Activated CD8-positive, alpha-beta T cell treated with anti-CD3 and anti-CD28 coated beads for 36 hours (primary cell): ENCODE measurements at regions not wholly inside any gene's neighbourhood (a gene's known extent, or its start where the extent isn't known, plus 50 kb on each side); places are given as distances from the start of the nearest gene placed in this dataset.

Source experiments
- ATAC-seq: fragments of 200-7000 bp; cut with Tn5 transposase; one replicate; pipeline ENCODE4 v1.10.0; 2021; ENCODE audit warnings: mild to moderate bottlenecking, moderate library complexity
- CTCF ChIA-PET: fragments of 350-600 bp; sonication (Branson Sonifier 250); formaldehyde crosslinking; loops from one replicate; lab custom pipeline; 2021; ENCODE audit warnings: antibody characterized with exemption; lab: Charles Lee
- POLR2A ChIA-PET: fragments of 350-600 bp; sonication (Branson Sonifier 250); formaldehyde crosslinking; loops from one replicate; lab custom pipeline; 2021; ENCODE audit warnings: antibody characterized with exemption; lab: Charles Lee
- DNase-seq: peaks from one replicate; pipeline ENCODE4 v3.0.0-alpha.2; 2020
- H3K27ac Mint-ChIP-seq: one replicate; pipeline ENCODE4 v1.8.0; 2021; ENCODE audit warnings: mild to moderate bottlenecking, mixed read lengths
- H3K27me3 Mint-ChIP-seq: one replicate; pipeline ENCODE4 v1.8.0; 2021; ENCODE audit warnings: mixed read lengths
- H3K36me3 Mint-ChIP-seq: one replicate; pipeline ENCODE4 v1.8.0; 2021; ENCODE audit warnings: low read depth, mixed read lengths
- H3K4me1 Mint-ChIP-seq: one replicate; pipeline ENCODE4 v1.8.0; 2021; ENCODE audit warnings: low read depth, mixed read lengths
- H3K4me3 Mint-ChIP-seq: one replicate; pipeline ENCODE4 v1.8.0; 2021; ENCODE audit warnings: mild to moderate bottlenecking, moderate library complexity, mixed read lengths
- H3K9me3 Mint-ChIP-seq: one replicate; pipeline ENCODE4 v1.8.0; 2021; ENCODE audit warnings: mixed read lengths
- intact Hi-C: fragments of 100-400 bp; cut with micrococcal nuclease; formaldehyde crosslinking; loops from one replicate; pipeline ENCODE4 v1.10.0; 2022
- TF ChIP-seq, protein P1 (sequence below): fragments of 200-600 bp; IDR thresholded peaks from one replicate; pipeline ENCODE4 v1.8.0; 2022; ENCODE audit warnings: antibody characterized with exemption, mild to moderate bottlenecking

DNA sequence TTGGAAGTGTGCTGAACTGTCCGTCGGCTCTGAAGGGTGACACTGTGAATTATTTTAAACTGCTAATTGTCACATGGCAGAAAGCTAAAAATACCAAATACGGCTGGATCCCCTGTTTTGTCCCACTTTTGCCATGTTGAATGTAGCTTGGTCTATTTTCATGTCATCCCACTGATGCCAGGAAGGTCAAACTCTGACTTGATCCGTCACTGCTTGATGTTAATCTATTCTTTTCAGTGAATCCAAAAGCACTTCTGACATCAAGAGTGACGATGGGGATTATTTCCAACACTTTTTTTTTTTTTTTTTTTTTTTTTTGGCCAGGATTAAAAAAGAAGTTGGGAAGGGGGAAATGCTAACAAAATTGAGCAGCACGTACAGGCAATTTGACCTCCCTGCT, 734.6 kb upstream of the TENM3 start:
- POLR2A ChIA-PET: no interaction called here
- no peaks in the 10 kb centered on the region for H3K27me3 Mint-ChIP-seq
- H3K27ac Mint-ChIP-seq: no peak overlapping the region
- H3K36me3 Mint-ChIP-seq: no peaks in the 10 kb centered on the region
- DNase-seq: no peak
- ATAC-seq: no peak
- TF ChIP-seq, protein P1, sequence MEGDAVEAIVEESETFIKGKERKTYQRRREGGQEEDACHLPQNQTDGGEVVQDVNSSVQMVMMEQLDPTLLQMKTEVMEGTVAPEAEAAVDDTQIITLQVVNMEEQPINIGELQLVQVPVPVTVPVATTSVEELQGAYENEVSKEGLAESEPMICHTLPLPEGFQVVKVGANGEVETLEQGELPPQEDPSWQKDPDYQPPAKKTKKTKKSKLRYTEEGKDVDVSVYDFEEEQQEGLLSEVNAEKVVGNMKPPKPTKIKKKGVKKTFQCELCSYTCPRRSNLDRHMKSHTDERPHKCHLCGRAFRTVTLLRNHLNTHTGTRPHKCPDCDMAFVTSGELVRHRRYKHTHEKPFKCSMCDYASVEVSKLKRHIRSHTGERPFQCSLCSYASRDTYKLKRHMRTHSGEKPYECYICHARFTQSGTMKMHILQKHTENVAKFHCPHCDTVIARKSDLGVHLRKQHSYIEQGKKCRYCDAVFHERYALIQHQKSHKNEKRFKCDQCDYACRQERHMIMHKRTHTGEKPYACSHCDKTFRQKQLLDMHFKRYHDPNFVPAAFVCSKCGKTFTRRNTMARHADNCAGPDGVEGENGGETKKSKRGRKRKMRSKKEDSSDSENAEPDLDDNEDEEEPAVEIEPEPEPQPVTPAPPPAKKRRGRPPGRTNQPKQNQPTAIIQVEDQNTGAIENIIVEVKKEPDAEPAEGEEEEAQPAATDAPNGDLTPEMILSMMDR: no peak
- intact Hi-C loops: no loop called here
- no peak overlapping the region for H3K4me3 Mint-ChIP-seq
- CTCF ChIA-PET: no interaction called here
- H3K4me1 Mint-ChIP-seq: no peaks in the 10 kb centered on the region
- H3K9me3 Mint-ChIP-seq: no peaks in the 10 kb centered on the region

DNA sequence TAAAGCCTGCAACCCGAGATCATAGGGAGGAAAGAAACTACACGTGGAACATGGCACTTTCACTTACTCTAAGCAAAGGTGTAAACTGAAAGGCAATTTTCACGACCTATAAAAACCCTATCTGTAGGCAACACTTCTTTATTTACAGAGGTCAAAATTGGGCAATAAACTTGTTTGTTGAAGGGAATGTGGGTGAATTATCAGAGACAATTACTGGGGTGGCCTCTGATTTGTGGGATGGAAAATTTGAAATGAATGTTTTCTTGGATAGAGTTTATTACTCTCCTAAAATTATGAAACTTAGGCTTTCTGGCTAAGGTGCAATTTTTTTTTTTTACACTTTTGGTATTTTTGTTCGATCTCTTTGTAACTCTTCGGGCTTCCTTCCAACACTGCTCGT, 734.1 kb upstream of the TENM3 start:
- Mint-ChIP-seq H3K36me3 (no peaks in the 10 kb centered on the region), H3K27me3 (no peaks in the 10 kb centered on the region), H3K27ac (no peak overlapping the region), H3K4me1 (no peaks in the 10 kb centered on the region), H3K4me3 (no peak overlapping the region), H3K9me3 (no peaks in the 10 kb centered on the region)
- DNase-seq: no peak
- intact Hi-C loops: no loop called here
- POLR2A ChIA-PET: no interaction called here
- TF ChIP-seq, protein P1: no peak
- no peak for ATAC-seq
- CTCF ChIA-PET: no interaction called here

DNA sequence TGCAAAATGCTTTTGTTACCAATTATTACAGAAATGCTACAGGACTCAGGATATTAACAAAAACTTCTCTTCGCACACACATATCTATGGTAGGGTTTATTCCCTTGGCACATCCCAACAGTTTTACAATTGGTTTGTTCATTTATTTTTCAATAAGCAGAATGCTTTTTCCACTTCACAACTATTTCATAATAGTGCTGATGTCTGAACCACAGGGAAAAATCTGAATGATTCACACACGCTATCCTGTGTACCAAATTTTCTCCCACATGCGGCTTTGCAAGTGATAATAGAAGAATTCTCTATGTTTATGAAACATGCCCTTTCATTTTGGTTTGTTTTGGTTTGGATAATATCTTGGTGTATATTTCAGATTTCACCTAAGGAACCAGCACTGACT, 725.7 kb upstream of the TENM3 start:
- no peak overlapping the region for H3K27ac Mint-ChIP-seq
- peaks cover 5% of the 10 kb centered on the region for H3K9me3 Mint-ChIP-seq
- ATAC-seq: no peak
- TF ChIP-seq, protein P1: no peak
- no peak for DNase-seq
- no peaks in the 10 kb centered on the region for H3K4me1 Mint-ChIP-seq
- H3K27me3 Mint-ChIP-seq: no peaks in the 10 kb centered on the region
- ChIA-PET CTCF (no interaction called here), POLR2A (no interaction called here)
- H3K36me3 Mint-ChIP-seq: no peaks in the 10 kb centered on the region
- no peak overlapping the region for H3K4me3 Mint-ChIP-seq
- intact Hi-C loops: no loop called here

DNA sequence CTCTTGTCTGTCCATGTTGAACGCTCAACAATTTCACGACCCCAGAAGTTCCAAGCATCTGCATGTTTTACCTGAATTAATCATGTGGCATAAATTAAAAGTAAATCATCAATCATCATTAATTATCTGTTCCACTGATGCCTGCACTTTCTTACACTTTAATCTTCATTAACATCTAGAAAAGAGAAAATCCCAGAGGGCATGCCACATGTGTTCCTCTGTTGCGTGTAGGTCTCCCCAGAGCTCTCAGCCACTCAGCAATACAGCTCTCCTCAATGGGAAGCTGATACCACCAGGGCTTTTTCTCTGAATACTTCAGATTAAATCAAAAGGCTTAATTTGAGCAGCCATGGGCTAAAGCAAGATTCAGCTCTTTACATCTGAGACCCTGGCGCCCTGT, 722.4 kb upstream of the TENM3 start:
- Mint-ChIP-seq H3K27ac (no peak overlapping the region), H3K9me3 (peaks cover 4% of the 10 kb centered on the region), H3K36me3 (no peaks in the 10 kb centered on the region), H3K4me1 (no peaks in the 10 kb centered on the region), H3K4me3 (no peak overlapping the region), H3K27me3 (no peaks in the 10 kb centered on the region)
- intact Hi-C loops: no loop called here
- TF ChIP-seq, protein P1: no peak
- CTCF ChIA-PET: interaction anchor here (1.8 kb wide), 1 partner anchor 9 kb away, joined by 4 read pairs; no protein-coding TSS in a partner anchor
- ATAC-seq (no peak), DNase-seq (no peak)
- POLR2A ChIA-PET: no interaction called here

DNA sequence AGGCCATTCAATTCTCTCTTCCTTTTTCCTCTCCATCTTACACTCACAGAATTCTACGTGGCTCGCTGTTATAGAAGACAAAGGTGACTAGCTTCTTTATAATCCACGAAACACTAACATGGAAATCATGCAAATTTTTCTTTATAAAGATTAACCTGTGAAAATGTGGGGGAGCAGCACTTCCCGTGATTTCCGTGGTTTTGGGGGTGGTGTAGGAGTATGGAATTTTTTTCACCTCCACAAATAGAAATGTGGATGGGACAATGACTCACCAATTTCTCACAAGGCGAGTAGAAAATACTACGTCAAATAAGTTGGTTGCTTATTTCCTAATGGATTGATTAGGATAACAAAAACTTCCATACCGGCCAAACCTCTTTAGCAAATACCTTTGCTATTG, 719.2 kb upstream of the TENM3 start:
- DNase-seq: no peak
- POLR2A ChIA-PET: no interaction called here
- TF ChIP-seq, protein P1: no peak

More for the DNA sequence above, 719.2 kb upstream of the TENM3 start:
- no peaks in the 10 kb centered on the region for H3K4me1 Mint-ChIP-seq
- CTCF ChIA-PET: no interaction called here
- H3K4me3 Mint-ChIP-seq: no peak overlapping the region
- no peak overlapping the region for H3K27ac Mint-ChIP-seq
- no peak for ATAC-seq
- H3K36me3 Mint-ChIP-seq: no peaks in the 10 kb centered on the region
- intact Hi-C loops: no loop called here
- H3K27me3 Mint-ChIP-seq: no peaks in the 10 kb centered on the region
- peaks cover 4% of the 10 kb centered on the region for H3K9me3 Mint-ChIP-seq
